Uterus (tissue), 2 donors: ENCODE measurements at regions not wholly inside any gene's neighbourhood (a gene's known extent, or its start where the extent isn't known, plus 50 kb on each side); places are given as distances from the start of the nearest gene placed in this dataset.

Experiments
- POLR2A ChIP-seq, 2 donors: fragments of 450-650 bp; IDR thresholded peaks; one replicate each; pipeline ENCODE4 v1.6.1; 2016; ENCODE audit warnings: antibody characterized with exemption in 2 of 2, mild to moderate bottlenecking in 1 of 2, moderate library complexity in 1 of 2
- TF ChIP-seq, protein P1 (sequence below), 4 experiments: fragments of 200-600 bp in 2 of 4; fragments of 450-650 bp in 2 of 4; sonication (generic) in 2 of 4; IDR thresholded peaks; one replicate each; pipeline ENCODE4 v1.5.1; 2016 to 2019; ENCODE audit warnings: antibody characterized with exemption in 4 of 4, mild to moderate bottlenecking in 2 of 4, moderate library complexity in 1 of 4

- TF ChIP-seq, protein P1, sequence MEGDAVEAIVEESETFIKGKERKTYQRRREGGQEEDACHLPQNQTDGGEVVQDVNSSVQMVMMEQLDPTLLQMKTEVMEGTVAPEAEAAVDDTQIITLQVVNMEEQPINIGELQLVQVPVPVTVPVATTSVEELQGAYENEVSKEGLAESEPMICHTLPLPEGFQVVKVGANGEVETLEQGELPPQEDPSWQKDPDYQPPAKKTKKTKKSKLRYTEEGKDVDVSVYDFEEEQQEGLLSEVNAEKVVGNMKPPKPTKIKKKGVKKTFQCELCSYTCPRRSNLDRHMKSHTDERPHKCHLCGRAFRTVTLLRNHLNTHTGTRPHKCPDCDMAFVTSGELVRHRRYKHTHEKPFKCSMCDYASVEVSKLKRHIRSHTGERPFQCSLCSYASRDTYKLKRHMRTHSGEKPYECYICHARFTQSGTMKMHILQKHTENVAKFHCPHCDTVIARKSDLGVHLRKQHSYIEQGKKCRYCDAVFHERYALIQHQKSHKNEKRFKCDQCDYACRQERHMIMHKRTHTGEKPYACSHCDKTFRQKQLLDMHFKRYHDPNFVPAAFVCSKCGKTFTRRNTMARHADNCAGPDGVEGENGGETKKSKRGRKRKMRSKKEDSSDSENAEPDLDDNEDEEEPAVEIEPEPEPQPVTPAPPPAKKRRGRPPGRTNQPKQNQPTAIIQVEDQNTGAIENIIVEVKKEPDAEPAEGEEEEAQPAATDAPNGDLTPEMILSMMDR (IDR thresholded peaks at IDR 0.05) = no peak
- no peak for TF ChIP-seq POLR2A (IDR thresholded peaks at IDR 0.05)
Observed at GRCh38 chr3:164832216-164832615, 246.1 kb downstream of the SI start.
